Endothelial cell of umbilical vein (primary cell): ENCODE measurements at regions not wholly inside any gene's neighbourhood (a gene's known extent, or its start where the extent isn't known, plus 50 kb on each side); places are given as distances from the start of the nearest gene placed in this dataset.

ENCODE experiments used
- BruUV-seq: library from RNA; stranded (reverse); fragments of 400-500 nt; replicated peaks from 2 replicates; lab custom pipeline; 2021; lab: Mats Ljungman, UMichigan
- CTCF ChIA-PET: fragments of 300-600, 350-600 bp; sonication (Branson Sonifier 250); formaldehyde crosslinking; loops from one replicate; lab custom pipeline; 2021; ENCODE audit warnings: antibody characterized with exemption, inconsistent platforms; lab: Charles Lee
- POLR2A ChIA-PET: fragments of 300-600, 350-600 bp; sonication (Branson Sonifier 250); formaldehyde crosslinking; loops from one replicate; lab custom pipeline; 2021; ENCODE audit warnings: antibody characterized with exemption, inconsistent platforms; lab: Charles Lee
- DNase-seq: peaks from one replicate; pipeline ENCODE4 v3.0.0-alpha.2; 2011; ENCODE audit warnings: low read depth, low spot score
- FAIRE-seq: peaks from 2 replicates; lab custom pipeline; 2011; peaks lifted over from hg19 to GRCh38; lab: Jason Lieb, UNC
- H2AFZ ChIP-seq: 2 replicates; pipeline ENCODE4 v1.6.0; 2012; ENCODE audit warnings: low read depth, low read length, control low read depth, inconsistent platforms
- H3K27ac ChIP-seq: 2 replicates; pipeline ENCODE4 v1.5.1; 2011; ENCODE audit warnings: low read depth, mild to moderate bottlenecking, control low read depth, low read length, moderate library complexity; ENCODE audit not compliant: insufficient read depth
- H3K27me3 ChIP-seq, 2 experiments: 2 replicates each; pipeline versions ENCODE4 v1.6.0 to v1.6.1; 2011; ENCODE audit warnings: low read length in 2 of 2, mixed read lengths in 1 of 2; ENCODE audit not compliant: control insufficient read depth in 2 of 2, insufficient read depth in 2 of 2
- H3K36me3 ChIP-seq, 2 experiments: 2 replicates in 1 of 2; 3 replicates in 1 of 2; pipeline ENCODE4 v1.5.1; 2011; ENCODE audit warnings: low read length in 2 of 2, mild to moderate bottlenecking in 1 of 2, moderate library complexity in 1 of 2; ENCODE audit not compliant: control insufficient read depth in 2 of 2, insufficient read depth in 2 of 2; ENCODE audit errors: extremely low read depth in 1 of 2
- H3K4me1 ChIP-seq: 3 replicates; pipeline ENCODE4 v1.5.1; 2011; ENCODE audit warnings: mild to moderate bottlenecking, low read length; ENCODE audit not compliant: control insufficient read depth, insufficient read depth; ENCODE audit errors: extremely low read depth
- H3K4me2 ChIP-seq: 2 replicates; pipeline ENCODE4 v1.6.1; 2011; ENCODE audit warnings: low read length, control low read depth, mixed read lengths; ENCODE audit not compliant: insufficient read depth
- H3K4me3 ChIP-seq, 3 experiments: fragments of 200-600 bp in 1 of 3; sonication (generic), shearing (Covaris generic) in 1 of 3; replicated peaks in 1 of 3; 2 replicates each; pipeline ENCODE4 v1.5.1; 2011 to 2016; ENCODE audit warnings: control low read depth in 3 of 3, low read length in 3 of 3, mild to moderate bottlenecking in 2 of 3, inconsistent platforms in 1 of 3, low read depth in 1 of 3, moderate library complexity in 1 of 3; ENCODE audit not compliant: insufficient read depth in 1 of 3
- H3K79me2 ChIP-seq: 2 replicates; pipeline ENCODE4 v1.6.0; 2012; ENCODE audit warnings: low read length, inconsistent platforms; ENCODE audit not compliant: control insufficient read depth, insufficient read depth
- H3K9ac ChIP-seq: replicated peaks from 2 replicates; pipeline ENCODE3; 2011; ENCODE audit warnings: low read length, control low read depth; ENCODE audit not compliant: insufficient read depth; ENCODE audit errors: extremely low read depth
- H3K9me1 ChIP-seq: replicated peaks from 3 replicates; pipeline ENCODE4 v1.6.0; 2011; ENCODE audit warnings: mild to moderate bottlenecking, low read length; ENCODE audit not compliant: control insufficient read depth, insufficient read depth; ENCODE audit errors: extremely low read depth
- H3K9me3 ChIP-seq: replicated peaks from 2 replicates; pipeline ENCODE4 v1.5.1; 2012; ENCODE audit warnings: low read length, inconsistent platforms; ENCODE audit not compliant: control insufficient read depth, insufficient read depth
- H4K20me1 ChIP-seq: replicated peaks from 2 replicates; pipeline ENCODE3; 2011; ENCODE audit warnings: mild to moderate bottlenecking, low read length; ENCODE audit not compliant: control insufficient read depth, insufficient read depth; ENCODE audit errors: extremely low read depth
- EZH2 ChIP-seq: IDR thresholded peaks from 2 replicates; pipeline ENCODE4 v1.6.1; 2012; ENCODE audit warnings: borderline replicate concordance, low read depth, mild to moderate bottlenecking, moderate library complexity, low read length, inconsistent platforms; ENCODE audit not compliant: severe bottlenecking
- FOS ChIP-seq: IDR thresholded peaks from 2 replicates; pipeline ENCODE4 v1.6.1; 2011; ENCODE audit warnings: mild to moderate bottlenecking, low read length, moderate library complexity, borderline replicate concordance; ENCODE audit not compliant: insufficient read depth
- GATA2 ChIP-seq: IDR thresholded peaks from 2 replicates; pipeline ENCODE4 v1.7.0; 2011; ENCODE audit warnings: low read depth, mild to moderate bottlenecking, moderate library complexity, mixed read lengths, low read length; ENCODE audit not compliant: insufficient read length, insufficient read depth
- JUN ChIP-seq: IDR thresholded peaks from 2 replicates; pipeline ENCODE4 v1.6.1; 2011; ENCODE audit warnings: borderline replicate concordance, low read depth; ENCODE audit not compliant: insufficient read length, insufficient read depth
- MYC ChIP-seq: IDR thresholded peaks from one replicate; pipeline ENCODE4 v1.6.1; 2011; ENCODE audit warnings: mild to moderate bottlenecking, low read depth, low read length
- POLR2A ChIP-seq: IDR thresholded peaks from 2 replicates; pipeline ENCODE4 v1.6.1; 2012; ENCODE audit warnings: low read depth, mild to moderate bottlenecking, control low read depth, low read length
- POLR2AphosphoS5 ChIP-seq: IDR thresholded peaks from 2 replicates; pipeline ENCODE4 v1.6.1; 2012; ENCODE audit warnings: low read depth, mild to moderate bottlenecking, control low read depth, low read length, moderate library complexity; ENCODE audit not compliant: insufficient read depth
- dilution Hi-C: fragments of 300-500 bp; cut with MboI; formaldehyde crosslinking; loops from one replicate; pipeline ENCODE4 v1.15.0; 2019; ENCODE audit warnings: low sequenced_read_pairs; ENCODE audit not compliant: extremely low pct_ligation_motif_present
- intact Hi-C: fragments of 100-400 bp; cut with micrococcal nuclease; formaldehyde crosslinking; loops from one replicate; pipeline ENCODE4 v1.10.0; 2022
- TF ChIP-seq, protein P1 (sequence below), 2 donors: IDR thresholded peaks; 1 replicate in 1 of 2; 2 replicates in 1 of 2; pipeline ENCODE4 v1.5.1; 2011; ENCODE audit warnings: low read length in 2 of 2, mild to moderate bottlenecking in 2 of 2, moderate library complexity in 2 of 2, control low read depth in 1 of 2, inconsistent platforms in 1 of 2, low read depth in 1 of 2; ENCODE audit not compliant: insufficient read depth in 1 of 2; ENCODE audit errors: extremely low read depth in 1 of 2
- TF ChIP-seq, protein P2 (sequence below): IDR thresholded peaks from 2 replicates; pipeline ENCODE4 v1.6.1; 2011; ENCODE audit not compliant: insufficient read depth, insufficient read length

DNA sequence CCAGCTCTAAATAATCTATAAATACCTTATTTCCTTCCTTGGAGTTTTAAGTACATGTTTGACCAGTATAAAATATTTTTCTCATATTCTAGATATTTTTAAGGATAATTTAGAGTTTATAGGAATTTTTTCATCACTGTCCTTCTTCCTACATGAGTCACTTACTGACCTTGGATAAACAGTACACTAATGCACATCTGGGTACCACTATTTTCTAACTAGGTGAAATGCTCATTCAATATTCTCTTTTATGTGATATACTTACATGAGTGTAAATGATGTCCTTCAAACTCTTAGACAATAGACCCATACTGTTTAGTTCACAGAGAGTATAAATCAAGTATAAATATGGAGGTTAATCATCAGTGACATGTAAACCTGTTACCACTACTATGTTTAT, 1574.2 kb upstream of the ACVR2A start:
- TF ChIP-seq, protein P1, sequence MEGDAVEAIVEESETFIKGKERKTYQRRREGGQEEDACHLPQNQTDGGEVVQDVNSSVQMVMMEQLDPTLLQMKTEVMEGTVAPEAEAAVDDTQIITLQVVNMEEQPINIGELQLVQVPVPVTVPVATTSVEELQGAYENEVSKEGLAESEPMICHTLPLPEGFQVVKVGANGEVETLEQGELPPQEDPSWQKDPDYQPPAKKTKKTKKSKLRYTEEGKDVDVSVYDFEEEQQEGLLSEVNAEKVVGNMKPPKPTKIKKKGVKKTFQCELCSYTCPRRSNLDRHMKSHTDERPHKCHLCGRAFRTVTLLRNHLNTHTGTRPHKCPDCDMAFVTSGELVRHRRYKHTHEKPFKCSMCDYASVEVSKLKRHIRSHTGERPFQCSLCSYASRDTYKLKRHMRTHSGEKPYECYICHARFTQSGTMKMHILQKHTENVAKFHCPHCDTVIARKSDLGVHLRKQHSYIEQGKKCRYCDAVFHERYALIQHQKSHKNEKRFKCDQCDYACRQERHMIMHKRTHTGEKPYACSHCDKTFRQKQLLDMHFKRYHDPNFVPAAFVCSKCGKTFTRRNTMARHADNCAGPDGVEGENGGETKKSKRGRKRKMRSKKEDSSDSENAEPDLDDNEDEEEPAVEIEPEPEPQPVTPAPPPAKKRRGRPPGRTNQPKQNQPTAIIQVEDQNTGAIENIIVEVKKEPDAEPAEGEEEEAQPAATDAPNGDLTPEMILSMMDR (IDR thresholded peaks at IDR 0.05; ENCODE audit: extremely low read depth in 1 of 2, insufficient read depth in 1 of 2, low read depth in 1 of 2, low read length in 2 of 2), result no peak
- no peak for TF ChIP-seq JUN
- no peak for TF ChIP-seq POLR2A
- TF ChIP-seq EZH2, result no peak
- no peak for TF ChIP-seq FOS
- no peak for TF ChIP-seq MYC
- TF ChIP-seq, protein P2, sequence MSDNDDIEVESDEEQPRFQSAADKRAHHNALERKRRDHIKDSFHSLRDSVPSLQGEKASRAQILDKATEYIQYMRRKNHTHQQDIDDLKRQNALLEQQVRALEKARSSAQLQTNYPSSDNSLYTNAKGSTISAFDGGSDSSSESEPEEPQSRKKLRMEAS, result no peak
- no peak for TF ChIP-seq POLR2AphosphoS5
- TF ChIP-seq GATA2, result no peak
- FAIRE-seq (no peak), DNase-seq (no peak)
- Histone ChIP-seq H3K27ac (no peak overlapping the region), H3K9ac (no peak overlapping the region), H3K9me3 (no peaks in the 10 kb centered on the region), H3K4me1 (no peaks in the 10 kb centered on the region), H3K36me3 (no peaks in the 10 kb centered on the region), H4K20me1 (no peaks in the 10 kb centered on the region), H3K27me3 (no peaks in the 10 kb centered on the region), H3K9me1 (no peaks in the 10 kb centered on the region), H3K79me2 (no peaks in the 10 kb centered on the region), H2AFZ (no peak overlapping the region), H3K4me3 (no peak overlapping the region), H3K4me2 (no peak overlapping the region)
- no TSS peak for BruUV-seq
- POLR2A ChIA-PET, result no interaction called here
- dilution Hi-C loops, result no loop called here
- intact Hi-C loops, result no loop called here
- CTCF ChIA-PET, result no interaction called here
